Adrenal gland (tissue), 5 donors: ENCODE measurements at regions not wholly inside any gene's neighbourhood (a gene's known extent, or its start where the extent isn't known, plus 50 kb on each side); places are given as distances from the start of the nearest gene placed in this dataset.

ENCODE experiments used
- CTCF ChIP-seq, 6 experiments: fragments of 450-650 bp in 4 of 6; fragments of 200-600 bp in 2 of 6; sonication (generic) in 1 of 6; IDR thresholded peaks; 1 replicate in 5 of 6; 2 replicates in 1 of 6; pipeline versions ENCODE4 v1.5.1 to v1.8.0; 2016 to 2021; ENCODE audit warnings: antibody characterized with exemption in 6 of 6, mild to moderate bottlenecking in 2 of 6, moderate library complexity in 1 of 6
- POLR2A ChIP-seq, 2 donors: fragments of 450-650 bp; IDR thresholded peaks; one replicate each; pipeline ENCODE4 v1.6.1; 2017; ENCODE audit warnings: antibody characterized with exemption in 2 of 2, mild to moderate bottlenecking in 2 of 2, moderate library complexity in 1 of 2
- donor health status: DM: no; HTN: no; CAD: no.

GRCh38 chr5:89055695-89056085 lies 172.7 kb upstream of the MEF2C start:
- TF ChIP-seq POLR2A (IDR thresholded peaks at IDR 0.05) (no peak), CTCF (IDR thresholded peaks at IDR 0.05) (no peak)
